HG03342 (cell line): ENCODE measurements at regions not wholly inside any gene's neighbourhood (a gene's known extent, or its start where the extent isn't known, plus 50 kb on each side); places are given as distances from the start of the nearest gene placed in this dataset.
"Not testable (repeated sequence)": the region's sequence is repeated elsewhere in the genome, so short reads cannot be mapped to it uniquely, and the experiment has no call there.

ENCODE experiments used
- ATAC-seq: cut with Tn5 transposase; IDR thresholded peaks from one replicate; pipeline ENCODE4 v1.9.1; 2021; ENCODE audit warnings: mild to moderate bottlenecking, moderate library complexity; ENCODE audit not compliant: unreplicated experiment

GRCh38 chr18:39480494-39481195, 1915.0 kb upstream of the CELF4 start:
- no peak for ATAC-seq

DNA sequence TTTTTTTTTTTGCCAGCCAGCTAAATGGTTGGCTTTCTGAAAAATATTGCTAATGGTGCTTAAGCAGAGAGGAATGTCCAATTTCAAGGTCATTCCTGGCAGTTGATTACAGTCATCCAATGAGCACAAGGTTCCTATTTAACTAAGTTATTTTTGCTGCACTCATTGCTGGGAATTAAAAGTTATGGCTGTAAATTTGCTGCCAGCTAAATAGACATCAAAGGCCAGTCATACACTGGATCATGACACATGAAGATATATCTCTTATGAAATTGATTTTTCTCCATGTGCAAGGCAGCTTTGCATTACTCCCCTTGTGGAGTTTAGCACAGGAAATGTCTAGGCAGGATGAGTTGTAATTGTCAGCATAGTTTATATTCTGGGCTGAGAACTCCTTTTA, 1898.4 kb upstream of the CELF4 start:
- ATAC-seq = no peak

GRCh38 chr18:39462436-39462835, 1896.8 kb upstream of the CELF4 start:
- ATAC-seq = no peak

- no peak for ATAC-seq
Measured at GRCh38 chr18:39460136-39460535, 1894.5 kb upstream of the CELF4 start.

DNA sequence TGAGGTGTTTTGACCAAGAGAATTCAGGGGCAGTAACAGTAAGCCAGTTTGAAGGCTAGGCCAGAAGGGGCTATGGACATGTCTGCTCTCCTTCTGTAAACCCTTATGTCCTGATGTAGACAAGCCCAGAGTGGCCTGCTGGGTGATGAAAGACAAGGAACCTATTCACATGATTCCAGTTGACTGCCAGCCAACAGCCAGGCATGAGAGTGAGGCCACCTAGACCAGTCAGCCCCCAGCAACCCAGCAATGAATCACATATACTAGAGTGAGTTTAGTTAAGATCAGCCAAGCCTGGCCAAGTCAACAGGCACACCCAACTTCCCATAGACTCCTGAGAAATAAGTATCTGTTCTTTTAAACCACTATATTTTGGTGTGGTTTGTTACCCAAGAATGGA, 1889.7 kb upstream of the CELF4 start:
- no peak for ATAC-seq

GRCh38 chr18:39454866-39455265, 1889.3 kb upstream of the CELF4 start:
- ATAC-seq = no peak

DNA sequence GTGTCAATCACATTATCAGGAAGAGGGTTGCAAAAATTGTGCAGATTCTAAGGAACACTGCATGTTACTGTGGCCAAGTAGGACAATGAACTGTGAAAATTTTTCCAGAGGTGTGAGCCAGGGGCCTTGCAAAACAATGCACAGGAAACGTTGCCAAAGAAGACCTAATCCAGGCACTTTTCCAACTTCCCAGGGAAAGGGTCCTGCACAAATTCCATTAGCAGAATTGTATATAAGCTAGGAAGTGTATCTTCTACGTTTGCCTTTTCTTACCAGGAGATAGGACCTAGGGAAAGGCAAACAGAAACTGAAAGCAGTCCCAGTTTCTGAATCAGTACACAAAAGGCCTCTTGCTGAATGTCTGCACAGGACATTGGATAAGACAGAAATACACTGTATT, 1888.3 kb upstream of the CELF4 start:
- no peak for ATAC-seq

DNA sequence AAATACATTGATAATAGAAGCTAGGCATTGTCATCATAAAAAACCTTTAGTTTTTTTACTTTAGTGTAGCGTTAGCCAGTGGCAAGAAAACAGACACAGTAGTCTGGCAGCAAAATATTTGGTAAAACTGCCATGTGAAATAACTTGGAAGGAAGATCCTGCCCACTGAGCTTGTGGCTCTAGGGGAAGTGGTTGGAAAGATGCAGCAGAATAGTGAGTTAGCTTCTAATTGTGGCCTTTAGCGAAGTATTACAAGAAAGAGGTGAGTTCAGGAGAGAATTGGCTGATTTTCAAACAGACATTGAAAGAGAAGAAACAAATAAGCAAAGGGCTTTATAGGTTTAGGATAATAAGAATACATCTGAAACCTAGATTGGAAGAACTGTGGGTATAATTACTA, 1887.8 kb upstream of the CELF4 start:
- ATAC-seq = no peak

DNA sequence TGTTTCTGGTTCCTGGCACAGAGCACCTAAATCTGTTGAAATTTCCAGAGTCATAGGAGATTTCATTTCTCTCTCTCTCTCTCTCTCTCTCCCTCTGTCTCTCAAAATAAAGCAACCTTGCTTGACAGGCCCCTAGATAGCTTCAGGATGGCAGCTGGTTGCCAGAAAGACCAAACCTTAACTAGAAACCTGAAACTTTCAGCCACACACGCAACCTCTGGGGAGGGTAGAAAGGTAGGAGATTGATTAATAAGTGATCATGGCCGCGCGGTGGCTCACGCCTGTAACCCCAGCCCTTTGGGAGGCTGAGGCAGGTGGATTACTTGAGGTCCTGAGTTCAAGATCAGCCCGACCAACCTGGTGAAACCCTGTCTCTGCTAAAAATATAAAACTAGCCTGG, 1885.4 kb upstream of the CELF4 start:
- no peak for ATAC-seq

DNA sequence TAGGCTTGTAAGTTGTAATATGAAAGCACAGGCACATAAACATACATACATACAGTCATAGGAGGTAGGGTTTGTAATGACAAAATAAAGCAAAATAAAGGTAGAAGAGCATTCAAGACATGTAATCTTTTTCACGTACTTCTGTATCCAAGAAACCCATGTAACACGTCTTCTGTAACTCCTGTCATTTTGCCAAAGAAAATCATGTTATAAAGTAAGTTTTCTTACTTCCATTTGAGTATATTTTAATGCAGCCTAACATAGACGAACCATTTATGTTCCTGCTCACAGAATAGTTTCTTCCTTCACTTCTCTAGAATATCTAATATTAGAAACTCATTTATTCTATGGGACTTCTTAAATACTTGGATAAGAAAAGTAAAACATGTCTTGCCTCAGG, 1884.0 kb upstream of the CELF4 start:
- ATAC-seq = no peak

DNA sequence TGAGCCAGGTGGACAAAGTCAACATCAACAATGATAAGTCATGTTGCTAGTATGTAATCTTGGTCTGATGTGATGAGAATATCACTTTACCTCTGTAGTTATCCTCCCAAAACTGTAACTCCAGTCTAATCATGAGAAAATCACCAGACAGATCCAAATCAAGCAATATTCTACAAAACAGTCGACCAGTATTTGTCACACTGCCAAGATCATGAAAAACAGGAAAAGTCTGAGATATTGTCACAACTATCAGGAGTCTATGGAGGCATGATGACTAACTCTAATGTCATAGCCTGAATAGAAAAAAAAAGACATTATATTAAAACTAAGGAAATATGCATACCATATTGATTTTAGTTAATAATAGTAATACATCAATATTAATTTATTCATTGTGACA, 1883.3 kb upstream of the CELF4 start:
- no peak for ATAC-seq

- ATAC-seq = not testable (repeated sequence)
Measured at GRCh38 chr18:39444957-39445356, 1879.4 kb upstream of the CELF4 start.

DNA sequence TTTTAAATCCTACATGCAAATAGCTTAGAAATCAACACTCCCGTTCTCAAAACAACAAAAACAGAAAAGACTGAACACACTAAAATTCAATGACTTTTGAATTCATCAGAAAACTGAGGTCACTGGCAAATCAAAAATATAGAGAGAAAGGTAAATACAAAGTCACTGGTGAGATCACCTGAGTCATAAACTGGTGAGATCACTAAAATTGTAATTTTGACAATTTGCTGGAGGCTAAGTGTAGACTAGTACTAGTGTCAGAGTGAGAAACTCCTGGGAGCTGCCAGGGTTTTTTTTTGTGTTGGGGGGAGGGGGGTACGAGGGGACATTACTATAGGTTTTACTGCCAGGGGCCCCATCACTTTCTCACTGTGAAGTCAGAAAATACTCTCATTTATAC, 1876.0 kb upstream of the CELF4 start:
- ATAC-seq = no peak

DNA sequence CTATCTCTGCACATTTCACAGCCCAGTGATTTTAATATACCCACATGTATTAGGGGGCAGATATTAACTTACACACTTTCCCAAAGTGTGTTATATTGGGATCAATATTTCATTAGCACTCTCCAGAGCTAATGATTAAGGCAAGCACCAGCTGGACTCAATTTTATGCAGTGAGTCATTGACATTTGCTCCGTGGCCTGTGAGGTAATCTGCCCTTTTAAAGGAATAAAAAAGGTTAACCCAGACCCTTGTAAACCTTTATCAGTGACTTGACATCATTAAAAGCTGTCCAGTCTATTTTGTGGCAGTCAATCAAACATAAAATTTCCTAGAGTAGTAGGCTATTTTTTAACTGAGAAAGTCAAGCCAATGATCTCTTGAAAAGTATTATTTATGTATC, 1870.4 kb upstream of the CELF4 start:
- ATAC-seq = no peak

DNA sequence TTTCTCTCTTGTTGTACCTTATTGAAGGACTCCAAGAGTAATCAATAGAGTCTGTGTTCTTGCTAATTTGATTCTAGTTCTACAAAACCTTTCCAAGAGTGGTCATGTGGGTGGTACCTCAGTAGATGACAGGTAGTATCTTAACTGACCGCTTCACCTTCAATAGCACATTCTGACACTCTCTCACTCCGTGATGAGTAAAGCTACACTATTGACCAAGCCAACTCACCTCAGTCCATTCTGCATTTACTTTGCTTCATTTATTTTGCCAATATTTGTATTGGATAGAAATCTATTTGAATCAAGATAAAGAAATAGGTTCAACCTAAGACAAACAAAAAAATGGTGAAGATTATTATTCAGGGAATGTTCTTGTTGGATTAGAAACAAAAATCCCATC, 1869.6 kb upstream of the CELF4 start:
- ATAC-seq = no peak

DNA sequence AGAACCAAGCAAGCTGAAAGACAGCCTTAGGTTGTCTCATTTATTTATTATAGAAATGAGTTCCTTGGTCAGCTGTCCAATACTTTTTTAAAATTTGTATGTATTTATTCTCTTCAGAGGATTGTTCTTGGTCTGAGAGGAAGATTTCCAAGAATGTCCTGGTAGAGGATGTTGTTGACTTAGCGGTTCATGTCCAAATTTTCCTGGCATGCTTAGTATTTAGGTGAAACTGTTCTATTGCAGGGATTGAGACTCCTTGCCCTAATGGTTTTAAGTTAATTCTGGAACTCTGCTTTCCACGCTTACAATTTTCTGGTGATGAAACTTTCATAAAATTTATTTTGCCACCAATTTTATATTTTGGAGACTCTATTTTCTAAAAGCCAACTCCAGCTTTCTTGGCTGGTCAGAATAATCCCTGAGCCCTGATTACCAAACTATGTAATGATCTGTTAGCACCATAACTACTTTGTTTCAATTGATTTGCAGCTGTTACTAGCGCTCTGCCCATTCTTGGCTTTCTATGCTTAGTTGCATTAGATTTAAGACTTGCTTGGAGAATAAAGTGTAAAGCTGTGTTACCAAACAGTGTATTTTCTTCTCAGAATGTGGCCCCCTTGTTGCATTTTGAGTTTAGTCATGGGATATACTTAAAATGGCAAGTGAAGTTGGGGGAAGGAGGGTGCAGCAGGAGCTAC, 1868.8 kb upstream of the CELF4 start:
- ATAC-seq = no peak

DNA sequence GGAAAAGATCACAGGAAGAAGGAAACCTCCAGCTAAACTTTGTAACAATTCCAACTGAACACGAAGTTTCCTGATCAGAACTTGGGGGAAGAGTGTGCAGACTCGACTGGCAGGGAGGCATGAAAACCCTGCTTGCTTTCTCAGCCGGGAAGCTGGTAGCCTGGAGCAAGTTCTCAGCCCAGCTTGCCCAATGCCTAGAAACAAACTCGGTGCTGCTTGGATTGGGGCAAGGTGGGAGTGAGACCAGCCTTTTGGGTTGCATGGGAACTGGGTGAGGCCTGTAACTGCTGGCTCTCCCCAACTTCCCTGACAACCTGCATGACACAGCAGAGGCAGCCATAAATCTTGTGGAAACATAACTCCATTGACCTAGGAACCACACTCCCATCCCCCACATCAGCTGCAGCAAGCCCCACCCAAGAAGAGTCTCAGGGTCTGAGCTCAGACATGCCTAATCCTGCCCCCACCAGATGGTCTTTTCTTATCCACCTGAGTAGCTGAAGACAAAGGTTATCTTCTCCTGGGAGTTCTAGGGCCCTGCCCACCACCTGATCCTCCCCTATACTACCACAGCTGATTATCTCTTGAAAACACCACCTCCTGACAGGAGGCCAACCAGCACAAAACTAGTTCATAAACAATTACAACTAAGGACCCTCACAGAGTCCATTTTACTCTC, 1859.7 kb upstream of the CELF4 start:
- ATAC-seq = no peak

DNA sequence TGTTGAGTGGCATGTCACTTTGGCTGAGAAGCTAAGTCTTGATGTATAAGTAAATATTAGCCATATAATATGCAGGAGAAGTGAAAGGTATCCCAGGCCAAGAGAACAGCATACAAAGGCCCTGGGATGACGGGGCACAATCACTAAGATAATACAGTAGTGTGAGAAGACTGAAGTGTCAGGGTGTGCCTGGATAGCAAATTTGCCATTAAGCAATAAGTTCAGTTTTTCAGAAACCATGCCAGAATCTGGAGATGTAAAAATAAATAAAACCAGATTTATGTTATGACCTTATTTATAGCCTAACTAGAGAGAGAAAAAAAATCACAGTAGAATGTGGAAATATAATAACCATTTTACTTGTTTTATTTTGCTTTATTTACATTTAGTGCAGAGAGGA, 1858.7 kb upstream of the CELF4 start:
- no peak for ATAC-seq

GRCh38 chr18:39421276-39421675, 1855.7 kb upstream of the CELF4 start:
- no peak for ATAC-seq

DNA sequence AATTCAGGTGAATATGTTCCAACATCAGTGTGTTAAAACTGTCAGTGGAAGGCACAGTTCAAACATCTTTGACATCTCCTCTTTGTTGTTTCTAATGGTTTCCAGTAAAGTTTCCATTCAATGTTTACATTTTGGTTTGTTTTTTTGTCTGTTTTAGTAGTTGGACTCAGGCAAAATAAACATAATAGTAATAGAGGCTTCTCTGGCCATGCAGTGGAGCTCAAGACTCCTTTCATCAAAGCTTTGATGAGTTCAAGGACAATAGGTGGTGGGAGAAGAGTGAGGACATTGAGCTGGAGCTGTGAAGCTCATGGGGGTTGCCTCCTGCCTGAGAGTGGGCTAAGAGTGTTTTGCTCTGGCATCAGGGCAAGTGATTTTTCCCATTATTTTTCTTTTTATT, 1853.7 kb upstream of the CELF4 start:
- no peak for ATAC-seq

- ATAC-seq = no peak
Measured at GRCh38 chr18:39415471-39415870, 1849.9 kb upstream of the CELF4 start.

DNA sequence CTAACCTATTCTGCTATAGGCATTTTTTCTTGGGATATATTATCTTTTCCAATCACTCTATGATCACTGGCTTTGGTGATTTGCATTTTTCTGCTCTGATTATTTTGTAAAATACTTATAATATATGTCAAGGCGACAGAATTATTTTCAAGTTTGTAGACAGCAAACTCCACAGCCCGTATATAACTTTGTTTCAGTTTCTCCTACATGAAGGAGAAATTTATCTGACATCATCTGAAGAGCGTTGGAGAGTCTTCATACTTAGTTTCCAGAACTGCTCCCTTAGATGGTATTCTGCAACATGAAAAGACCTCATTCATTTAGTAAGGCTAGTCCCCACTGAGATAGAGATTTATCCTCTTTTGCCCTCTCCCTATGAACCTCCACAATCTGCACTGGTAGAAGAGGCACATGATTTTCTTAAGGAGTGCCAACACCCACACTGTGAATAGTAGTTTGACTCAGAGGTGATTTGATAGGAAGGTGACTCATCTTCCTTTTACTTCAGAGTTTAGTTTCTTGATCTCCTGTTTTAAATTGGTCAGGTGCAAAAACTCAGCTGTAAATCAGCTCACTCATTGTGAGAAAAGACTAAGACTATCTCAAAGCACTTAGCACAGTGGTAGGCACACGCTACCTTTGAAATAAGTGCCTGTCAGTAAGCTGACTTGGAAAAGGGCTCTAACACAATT, 1848.6 kb upstream of the CELF4 start:
- ATAC-seq = no peak
